SK-N-SH (cell line): ENCODE measurements at regions not wholly inside any gene's neighbourhood (a gene's known extent, or its start where the extent isn't known, plus 50 kb on each side); places are given as distances from the start of the nearest gene placed in this dataset.
A peak's percentile ranks its signal among the peaks of the same experiment; 100 is the strongest.

ENCODE experiments used
- CTCF ChIA-PET: fragments of 300-600, 350-600 bp; formaldehyde crosslinking; extraction: SDS; loops from one replicate; lab custom pipeline; 2021; lab: Yijun Ruan, JAX
- POLR2A ChIA-PET: fragments of 350-600 bp; sonication (Branson Sonifier 250); formaldehyde crosslinking; extraction: SDS; loops from one replicate; lab custom pipeline; 2020; ENCODE audit warnings: antibody characterized with exemption, inconsistent platforms; lab: Yijun Ruan, JAX
- DNase-seq: peaks from one replicate; pipeline ENCODE4 v3.0.0; 2012
- H2AFZ ChIP-seq: fragments of 200-600 bp; sonication (generic); 2 replicates; pipeline ENCODE4 v1.8.1; 2016; ENCODE audit warnings: antibody characterized with exemption, mild to moderate bottlenecking, low read depth
- H3F3A ChIP-seq: fragments of 200-600 bp; sonication (generic); replicated peaks from 2 replicates; pipeline ENCODE3; 2016; ENCODE audit warnings: antibody characterized with exemption, mild to moderate bottlenecking; ENCODE audit not compliant: insufficient read depth
- H3K27ac ChIP-seq, 2 experiments: fragments of 200-500 bp in 1 of 2; fragments of 200-600 bp in 1 of 2; sonication (Bioruptor generic) in 1 of 2; sonication (generic), shearing (Covaris generic) in 1 of 2; 2 replicates each; pipeline versions ENCODE4 v1.5.1 to v1.6.1; 2014 to 2016; ENCODE audit warnings: low read depth in 2 of 2, inconsistent platforms in 1 of 2, low read length in 1 of 2, mild to moderate bottlenecking in 1 of 2, mixed read lengths in 1 of 2
- H3K27me3 ChIP-seq: fragments of 200-600 bp; sonication (generic), shearing (Covaris generic); 2 replicates; pipeline ENCODE4 v1.6.1; 2016; ENCODE audit warnings: mixed run types; ENCODE audit not compliant: insufficient read depth
- H3K36me3 ChIP-seq, 2 experiments: fragments of 200-500 bp in 1 of 2; fragments of 200-600 bp in 1 of 2; sonication (Bioruptor generic) in 1 of 2; sonication (generic) in 1 of 2; replicated peaks in 1 of 2; 2 replicates each; pipeline versions ENCODE3 to v1.5.1; 2014 to 2016; ENCODE audit warnings: low read length in 1 of 2, mild to moderate bottlenecking in 1 of 2; ENCODE audit not compliant: insufficient read depth in 2 of 2, control insufficient read depth in 1 of 2
- H3K4me1 ChIP-seq, 2 experiments: fragments of 200-500 bp in 1 of 2; fragments of 200-600 bp in 1 of 2; sonication (Bioruptor generic) in 1 of 2; sonication (generic), shearing (Covaris generic) in 1 of 2; 2 replicates each; pipeline versions ENCODE4 v1.5.1 to v1.6.1; 2014 to 2016; ENCODE audit warnings: low read depth in 1 of 2, low read length in 1 of 2, mixed run types in 1 of 2; ENCODE audit not compliant: insufficient read depth in 2 of 2, control insufficient read depth in 1 of 2
- H3K4me2 ChIP-seq: fragments of 200-600 bp; sonication (generic), shearing (Covaris generic); 2 replicates; pipeline ENCODE4 v1.6.1; 2017; ENCODE audit warnings: mixed run types
- H3K4me3 ChIP-seq, 2 experiments: fragments of 200-500 bp in 1 of 2; fragments of 200-600 bp in 1 of 2; sonication (Bioruptor generic) in 1 of 2; sonication (generic), shearing (Covaris generic) in 1 of 2; 2 replicates each; pipeline versions ENCODE4 v1.5.1 to v1.8.1; 2014 to 2016; ENCODE audit warnings: low read depth in 2 of 2, inconsistent platforms in 1 of 2, low read length in 1 of 2, mild to moderate bottlenecking in 1 of 2, mixed read lengths in 1 of 2, moderate library complexity in 1 of 2
- H3K79me2 ChIP-seq: fragments of 200-600 bp; sonication (generic); 2 replicates; pipeline ENCODE4 v1.8.1; 2017; ENCODE audit warnings: mild to moderate bottlenecking; ENCODE audit not compliant: insufficient read depth
- H3K9ac ChIP-seq: fragments of 200-600 bp; sonication (generic); 2 replicates; pipeline ENCODE4 v1.6.1; 2017; ENCODE audit warnings: mixed run types
- H3K9me2 ChIP-seq: fragments of 200-600 bp; sonication (generic); 2 replicates; pipeline ENCODE4 v1.6.1; 2017; ENCODE audit warnings: mixed run types
- H3K9me3 ChIP-seq: fragments of 200-600 bp; sonication (generic); 2 replicates; pipeline ENCODE4 v1.6.1; 2017; ENCODE audit warnings: mixed run types, mild to moderate bottlenecking, moderate library complexity
- H4K20me1 ChIP-seq: fragments of 200-600 bp; sonication (generic); 2 replicates; pipeline ENCODE4 v1.6.1; 2017; ENCODE audit warnings: mild to moderate bottlenecking, mixed run types; ENCODE audit not compliant: insufficient read depth
- ELF1 ChIP-seq: IDR thresholded peaks from 2 replicates; pipeline ENCODE4 v1.4.0; 2012
- EZH2phosphoT487 ChIP-seq: fragments of 200-600 bp; sonication (generic); IDR thresholded peaks from 2 replicates; pipeline ENCODE4 v1.6.1; 2017; ENCODE audit warnings: low read depth, mixed run types, mild to moderate bottlenecking, antibody characterized with exemption, moderate library complexity, borderline replicate concordance
- FOSL2 ChIP-seq: IDR thresholded peaks from 2 replicates; pipeline ENCODE4 v1.4.0; 2012; ENCODE audit warnings: low read depth, mild to moderate bottlenecking, moderate library complexity, borderline replicate concordance
- FOXJ3 ChIP-seq: sonication (generic); formaldehyde crosslinking; IDR thresholded peaks from 2 replicates; pipeline ENCODE4 v1.5.1; 2020; ENCODE audit warnings: mild to moderate bottlenecking, missing genetic modification reagents
- GATA2 ChIP-seq: sonication (generic); formaldehyde crosslinking; IDR thresholded peaks from 2 replicates; pipeline ENCODE4 v1.5.0; 2020; ENCODE audit warnings: mild to moderate bottlenecking, missing genetic modification reagents
- JUND ChIP-seq: IDR thresholded peaks from 2 replicates; pipeline ENCODE4 v1.4.0; 2012
- RAD21 ChIP-seq: IDR thresholded peaks from 2 replicates; pipeline ENCODE4 v1.6.1; 2012; ENCODE audit warnings: mild to moderate bottlenecking, low read length
- SIN3A ChIP-seq: IDR thresholded peaks from 2 replicates; pipeline ENCODE4 v1.6.1; 2012; ENCODE audit warnings: low read depth, mild to moderate bottlenecking, low read length, moderate library complexity, borderline replicate concordance
- SMC3 ChIP-seq: IDR thresholded peaks from 2 replicates; pipeline ENCODE4 v1.6.1; 2012; ENCODE audit warnings: low read depth, low read length, improper control_type of control experiment
- TCF12 ChIP-seq: IDR thresholded peaks from 2 replicates; pipeline ENCODE4 v1.4.0; 2012
- TEAD4 ChIP-seq: IDR thresholded peaks from 2 replicates; pipeline ENCODE4 v1.4.0; 2012; ENCODE audit warnings: mild to moderate bottlenecking, borderline replicate concordance; ENCODE audit not compliant: insufficient read depth
- WGBS: methylation state at CpG from one replicate; pipeline ENCODE4 v1.1.6; 2017; ENCODE audit warnings: low lambda C conversion rate; 5-methylcytosine and 5-hydroxymethylcytosine counted together
- TF ChIP-seq, protein P1 (sequence below): IDR thresholded peaks from 2 replicates; pipeline ENCODE4; 2012
- TF ChIP-seq, protein P2 (sequence below): fragments of 150-350 bp; IDR thresholded peaks from 2 replicates; pipeline ENCODE4 v1.6.1; 2017; ENCODE audit warnings: antibody characterized with exemption, low read length, low read depth, borderline replicate concordance
- TF ChIP-seq, protein P3 (sequence below): IDR thresholded peaks from 2 replicates; pipeline ENCODE4 v1.4.0; 2012; ENCODE audit warnings: low read depth

- Histone ChIP-seq H2AFZ (no peak overlapping the region), H3K4me2 (no peak overlapping the region), H3K27ac (no peak overlapping the region), H3K4me1 (peaks cover 0 to 16% of the 10 kb centered on the region in 2 experiments; a peak in 2 of 4 replicates), H3K79me2 (no peaks in the 10 kb centered on the region), H3F3A (no peaks in the 10 kb centered on the region), H3K4me3 (no peak overlapping the region), H3K9me2 (no peaks in the 10 kb centered on the region), H3K27me3 (no peaks in the 10 kb centered on the region), H3K9me3 (no peaks in the 10 kb centered on the region), H3K9ac (no peak overlapping the region), H3K36me3 (no peaks in the 10 kb centered on the region), H4K20me1 (no peaks in the 10 kb centered on the region)
- DNase-seq, result no peak
- WGBS, result 17% methylated on average over 2 of the region's 2 CpGs
- CTCF ChIA-PET, result interaction anchor here (0.7 to 1.3 kb wide), 3 partner anchors 106 to 304 kb away, joined by 3 to 4 read pairs (median 4); partner anchors contain the start of gene SEMA6D
- TF ChIP-seq TEAD4 (no peak), RAD21 (peak; percentile 50)
- POLR2A ChIA-PET, result no interaction called here
These were observed 216.5 kb upstream of the SEMA6D start for GRCh38 chr15:47500842-47501241.

- Histone ChIP-seq H3K9me3 (no peaks in the 10 kb centered on the region), H3K9me2 (no peaks in the 10 kb centered on the region), H3K4me3 (no peak overlapping the region), H3F3A (no peaks in the 10 kb centered on the region), H3K79me2 (no peaks in the 10 kb centered on the region), H3K9ac (no peak overlapping the region), H3K27ac (no peak overlapping the region), H3K4me2 (no peak overlapping the region), H3K27me3 (no peaks in the 10 kb centered on the region), H3K4me1 (peaks cover 10 to 27% of the 10 kb centered on the region in 2 experiments; a peak in 3 of 4 replicates), H4K20me1 (no peaks in the 10 kb centered on the region), H2AFZ (no peak overlapping the region), H3K36me3 (no peaks in the 10 kb centered on the region)
- TF ChIP-seq RAD21 (no peak), TCF12 (no peak), SMC3 (no peak), EZH2phosphoT487 (no peak), TEAD4 (no peak), GATA2 (CRISPR knock-in tag) (no peak), SIN3A (no peak), FOSL2 (no peak), ELF1 (no peak)
- TF ChIP-seq, protein P1, sequence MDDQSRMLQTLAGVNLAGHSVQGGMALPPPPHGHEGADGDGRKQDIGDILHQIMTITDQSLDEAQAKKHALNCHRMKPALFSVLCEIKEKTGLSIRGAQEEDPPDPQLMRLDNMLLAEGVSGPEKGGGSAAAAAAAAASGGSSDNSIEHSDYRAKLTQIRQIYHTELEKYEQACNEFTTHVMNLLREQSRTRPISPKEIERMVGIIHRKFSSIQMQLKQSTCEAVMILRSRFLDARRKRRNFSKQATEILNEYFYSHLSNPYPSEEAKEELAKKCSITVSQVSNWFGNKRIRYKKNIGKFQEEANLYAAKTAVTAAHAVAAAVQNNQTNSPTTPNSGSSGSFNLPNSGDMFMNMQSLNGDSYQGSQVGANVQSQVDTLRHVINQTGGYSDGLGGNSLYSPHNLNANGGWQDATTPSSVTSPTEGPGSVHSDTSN, result no peak
- ChIA-PET CTCF (interaction anchor here (1.3 to 1.6 kb wide), 3 partner anchors 215 to 486 kb away, joined by 4 to 7 read pairs (median 4); partner anchors contain the start of gene SEMA6D), POLR2A (no interaction called here)
- no peak for DNase-seq
- WGBS, result 63% methylated on average over 6 of the region's 6 CpGs
These were observed 215.3 kb upstream of the SEMA6D start for GRCh38 chr15:47502041-47502440.

DNA sequence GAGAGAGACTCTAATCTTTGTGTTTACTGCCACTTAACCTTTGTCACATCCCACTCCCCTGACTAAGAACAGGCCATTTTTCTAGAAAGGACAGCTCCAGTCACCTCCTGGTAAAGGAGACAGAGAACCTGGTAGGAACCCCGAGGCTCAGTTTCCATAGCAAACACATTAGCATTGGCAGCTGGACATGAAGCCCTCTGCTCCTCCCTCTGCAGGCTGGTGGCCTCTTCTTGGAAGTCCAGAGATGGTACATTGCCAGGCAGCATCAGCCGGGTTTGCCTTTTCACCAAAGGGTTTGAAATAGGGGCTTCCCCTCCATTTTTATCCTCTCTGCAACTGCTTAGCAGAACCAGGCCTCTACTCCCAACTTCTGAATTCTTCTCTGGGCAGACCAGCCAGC, 213.4 kb upstream of the SEMA6D start:
- no peak overlapping the region for H2AFZ ChIP-seq
- CTCF ChIA-PET, result interaction anchor here (0.7 to 1.1 kb wide), 3 partner anchors 16 to 213 kb away, joined by 3 read pairs; partner anchors contain the start of gene SEMA6D
- no peak for DNase-seq

More for the DNA sequence above, 213.4 kb upstream of the SEMA6D start:
- Histone ChIP-seq H3K4me2 (no peak overlapping the region), H3F3A (no peaks in the 10 kb centered on the region), H3K4me1 (peaks cover 10 to 36% of the 10 kb centered on the region in 2 experiments; a peak in 3 of 4 replicates), H4K20me1 (no peaks in the 10 kb centered on the region), H3K9ac (no peak overlapping the region), H3K27me3 (no peaks in the 10 kb centered on the region), H3K36me3 (no peaks in the 10 kb centered on the region), H3K27ac (no peak overlapping the region), H3K9me2 (no peaks in the 10 kb centered on the region), H3K9me3 (no peaks in the 10 kb centered on the region), H3K79me2 (no peaks in the 10 kb centered on the region), H3K4me3 (no peak overlapping the region)
- 49% methylated on average over 2 of the region's 2 CpGs for WGBS
- TF ChIP-seq, protein P1, result no peak
- TF ChIP-seq, protein P2, sequence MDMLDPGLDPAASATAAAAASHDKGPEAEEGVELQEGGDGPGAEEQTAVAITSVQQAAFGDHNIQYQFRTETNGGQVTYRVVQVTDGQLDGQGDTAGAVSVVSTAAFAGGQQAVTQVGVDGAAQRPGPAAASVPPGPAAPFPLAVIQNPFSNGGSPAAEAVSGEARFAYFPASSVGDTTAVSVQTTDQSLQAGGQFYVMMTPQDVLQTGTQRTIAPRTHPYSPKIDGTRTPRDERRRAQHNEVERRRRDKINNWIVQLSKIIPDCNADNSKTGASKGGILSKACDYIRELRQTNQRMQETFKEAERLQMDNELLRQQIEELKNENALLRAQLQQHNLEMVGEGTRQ, result no peak
- TF ChIP-seq JUND (no peak), EZH2phosphoT487 (no peak), SIN3A (no peak), FOXJ3 (CRISPR knock-in tag) (no peak)
- TF ChIP-seq, protein P3, sequence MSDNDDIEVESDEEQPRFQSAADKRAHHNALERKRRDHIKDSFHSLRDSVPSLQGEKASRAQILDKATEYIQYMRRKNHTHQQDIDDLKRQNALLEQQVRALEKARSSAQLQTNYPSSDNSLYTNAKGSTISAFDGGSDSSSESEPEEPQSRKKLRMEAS, result no peak
- POLR2A ChIA-PET, result no interaction called here
